ENCODE measurements at regions not wholly inside any gene's neighbourhood (a gene's known extent, or its start where the extent isn't known, plus 50 kb on each side); places are given as distances from the start of the nearest gene placed in this dataset.

GRCh38 chr2:223218587-223219178 is 166.7 kb downstream of the KCNE4 start:
- no peak overlapping the region for H3K18ac ChIP-seq (ENCODE audit: low read depth, low read length)
- no peak overlapping the region for H4K8ac ChIP-seq (ENCODE audit: low read depth in 2 of 2, low read length in 2 of 2)
- H3K9ac ChIP-seq (ENCODE audit: low read depth, low read length): no peak overlapping the region
- H3K79me1 ChIP-seq (ENCODE audit: low read depth in 1 of 2, low read length in 2 of 2): no peaks in the 10 kb centered on the region
- no peaks in the 10 kb centered on the region for H3K9me3 ChIP-seq (ENCODE audit: control insufficient read depth, insufficient read depth, low read length)
- dilution Hi-C loops (cut with HindIII; ENCODE audit: low sequenced_read_pairs, unreplicated experiment) (no loop called here), intact Hi-C loops (cut with micrococcal nuclease) (no loop called here), in situ Hi-C loops (cut with MboI; ENCODE audit: low sequenced_read_pairs) (no loop called here)
- H3K23ac ChIP-seq (ENCODE audit: low read depth, low read length): no peak overlapping the region
- no peaks in the 10 kb centered on the region for H3K4me1 ChIP-seq (ENCODE audit: control insufficient read depth, insufficient read depth, low read length)
- BruUV-seq (replicated peaks): no TSS peak
- no peak overlapping the region for H4K5ac ChIP-seq (ENCODE audit: low read depth, low read length)
- no peak overlapping the region for H4K91ac ChIP-seq (ENCODE audit: insufficient read depth, low read depth, low read length)
- H4K20me1 ChIP-seq (ENCODE audit: insufficient read depth, low read length): no peaks in the 10 kb centered on the region
- H2BK20ac ChIP-seq (ENCODE audit: low read depth, low read length): no peak overlapping the region
- CTCF ChIA-PET: no interaction called here
- H3K27ac ChIP-seq (ENCODE audit: insufficient read depth, low read length): no peak overlapping the region
- peaks cover 5% of the 10 kb centered on the region; the same call in 1 of the 2 replicates for H3K27me3 ChIP-seq (ENCODE audit: control insufficient read depth, insufficient read depth, low read length)
- no peak overlapping the region for H3K56ac ChIP-seq (ENCODE audit: extremely low read depth, insufficient read depth, low read length)
- no peak overlapping the region for H3K4ac ChIP-seq (ENCODE audit: low read depth, low read length)
- TF ChIP-seq, protein P1, sequence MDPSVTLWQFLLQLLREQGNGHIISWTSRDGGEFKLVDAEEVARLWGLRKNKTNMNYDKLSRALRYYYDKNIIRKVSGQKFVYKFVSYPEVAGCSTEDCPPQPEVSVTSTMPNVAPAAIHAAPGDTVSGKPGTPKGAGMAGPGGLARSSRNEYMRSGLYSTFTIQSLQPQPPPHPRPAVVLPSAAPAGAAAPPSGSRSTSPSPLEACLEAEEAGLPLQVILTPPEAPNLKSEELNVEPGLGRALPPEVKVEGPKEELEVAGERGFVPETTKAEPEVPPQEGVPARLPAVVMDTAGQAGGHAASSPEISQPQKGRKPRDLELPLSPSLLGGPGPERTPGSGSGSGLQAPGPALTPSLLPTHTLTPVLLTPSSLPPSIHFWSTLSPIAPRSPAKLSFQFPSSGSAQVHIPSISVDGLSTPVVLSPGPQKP (IDR thresholded peaks at IDR 0.05; ENCODE audit: borderline replicate concordance, low read depth, low read length): no peak
- no peak for TF ChIP-seq USF2 (IDR thresholded peaks at IDR 0.05; ENCODE audit: low read depth, low read length)
- no peak for TF ChIP-seq MXI1 (IDR thresholded peaks at IDR 0.05; ENCODE audit: borderline replicate concordance, low read depth, low read length)
- TF ChIP-seq MAFK (IDR thresholded peaks at IDR 0.05; ENCODE audit: low read depth, low read length): no peak
- TF ChIP-seq BHLHE40 (IDR thresholded peaks at IDR 0.05; ENCODE audit: low read depth, low read length): no peak
- no peak for TF ChIP-seq POLR2A (IDR thresholded peaks at IDR 0.05; ENCODE audit: low read depth, low read length)
- no peak for TF ChIP-seq CEBPB (IDR thresholded peaks at IDR 0.05; ENCODE audit: low read depth, low read length)
- TF ChIP-seq RAD21 (IDR thresholded peaks at IDR 0.05; ENCODE audit: low read length): no peak
- no peak for TF ChIP-seq RCOR1 (IDR thresholded peaks at IDR 0.05; ENCODE audit: insufficient replicate concordance, low read length)
- DNase-seq (no peak), ATAC-seq (ENCODE audit: low read depth) (no peak)
- no peak overlapping the region for H2AFZ ChIP-seq (replicated peaks; ENCODE audit: low read length, poor library complexity)
- H2BK5ac ChIP-seq (ENCODE audit: low read depth, low read length, poor library complexity, severe bottlenecking): no peak overlapping the region
- H3K9me1 ChIP-seq (ENCODE audit: insufficient read depth, low read length): no peaks in the 10 kb centered on the region
- H3K36me3 ChIP-seq (ENCODE audit: control insufficient read depth, insufficient read depth, low read length): no peaks in the 10 kb centered on the region
- no peak overlapping the region for H2BK120ac ChIP-seq (ENCODE audit: low read depth, low read length)
- POLR2A ChIA-PET (ENCODE audit: unreplicated experiment): no interaction called here
- H3K4me3 ChIP-seq (ENCODE audit: insufficient read depth, low read depth, low read length): no peak overlapping the region
- no peak overlapping the region for H3K4me2 ChIP-seq (ENCODE audit: low read depth, low read length)
- no peak overlapping the region for H2BK15ac ChIP-seq (ENCODE audit: low read depth, low read length)
- no peak overlapping the region for H2AK9ac ChIP-seq (replicated peaks; ENCODE audit: low read depth, low read length, poor library complexity)
- no peak overlapping the region for H2AK5ac ChIP-seq (ENCODE audit: low read depth, low read length)
- no peak overlapping the region for H3K14ac ChIP-seq (replicated peaks; ENCODE audit: low read depth, low read length)
- no CpG with 5 or more reads among the region's 2 CpGs for WGBS, 2 experiments (ENCODE audit: extremely low coverage in 2 of 2, insufficient read length in 1 of 2)

Measured in IMR-90 (cell line).